IPS DF 19.7 (cell line): ENCODE measurements at regions not wholly inside any gene's neighbourhood (a gene's known extent, or its start where the extent isn't known, plus 50 kb on each side); places are given as distances from the start of the nearest gene placed in this dataset.
"Not testable (repeated sequence)": the region's sequence is repeated elsewhere in the genome, so short reads cannot be mapped to it uniquely, and the experiment has no call there.

ENCODE experiments used
- DNase-seq: peaks from one replicate; pipeline ENCODE4 v3.0.0-alpha.2; 2013; ENCODE audit warnings: low read depth, low spot score

GRCh38 chr4:189809839-189810238, 130.8 kb upstream of the FRG1 start:
- DNase-seq, result no peak

- not testable (repeated sequence) for DNase-seq
Measured at GRCh38 chr4:189810318-189811181, 130.1 kb upstream of the FRG1 start.

GRCh38 chr4:189815404-189816192, 125.1 kb upstream of the FRG1 start:
- no peak for DNase-seq

- DNase-seq, result no peak
Measured at GRCh38 chr4:189822326-189822725, 118.3 kb upstream of the FRG1 start.

GRCh38 chr4:189823591-189823990, 117.1 kb upstream of the FRG1 start:
- DNase-seq, result no peak

- DNase-seq, result no peak
Measured at GRCh38 chr4:189825466-189825865, 115.2 kb upstream of the FRG1 start.

- DNase-seq, result no peak
Measured at GRCh38 chr4:189826657-189827056, 114.0 kb upstream of the FRG1 start.

GRCh38 chr4:189828081-189828697, 112.5 kb upstream of the FRG1 start:
- DNase-seq, result no peak

GRCh38 chr4:189832528-189832927, 108.1 kb upstream of the FRG1 start:
- DNase-seq, result no peak

- DNase-seq, result no peak
Measured at GRCh38 chr4:189834616-189835015, 106.1 kb upstream of the FRG1 start.

- DNase-seq, result no peak
Measured at GRCh38 chr4:189835505-189835904, 105.2 kb upstream of the FRG1 start.

GRCh38 chr4:189837471-189837870, 103.2 kb upstream of the FRG1 start:
- DNase-seq, result no peak

GRCh38 chr4:189838821-189839497, 101.7 kb upstream of the FRG1 start:
- no peak for DNase-seq

- DNase-seq, result no peak
Measured at GRCh38 chr4:189840356-189840755, 100.3 kb upstream of the FRG1 start.

- no peak for DNase-seq
Measured at GRCh38 chr4:189843413-189844009, 97.2 kb upstream of the FRG1 start.

- DNase-seq, result no peak
Measured at GRCh38 chr4:189845145-189845846, 95.4 kb upstream of the FRG1 start.

- DNase-seq, result not testable (repeated sequence)
Measured at GRCh38 chr4:189846094-189846493, 94.6 kb upstream of the FRG1 start.

GRCh38 chr4:189846608-189847007, 94.1 kb upstream of the FRG1 start:
- DNase-seq, result not testable (repeated sequence)

GRCh38 chr4:189848672-189849071, 92.0 kb upstream of the FRG1 start:
- not testable (repeated sequence) for DNase-seq

GRCh38 chr4:189850239-189850856, 90.3 kb upstream of the FRG1 start:
- DNase-seq, result no peak
